HCT116 (cell line): ENCODE measurements at regions not wholly inside any gene's neighbourhood (a gene's known extent, or its start where the extent isn't known, plus 50 kb on each side); places are given as distances from the start of the nearest gene placed in this dataset.

Experiments used
- ATAC-seq: fragments of 200-7000 bp; cut with Tn5 transposase; 2 replicates; pipeline ENCODE4 v1.9.1; 2020; ENCODE audit warnings: mild to moderate bottlenecking, moderate library complexity
- BruUV-seq: library from RNA; stranded (reverse); fragments of 400-500 nt; replicated peaks from 2 replicates; lab custom pipeline; 2021; lab: Mats Ljungman, UMichigan
- CTCF ChIA-PET: fragments of 300-600 bp; sonication (Branson Sonifier 250); formaldehyde crosslinking; loops from one replicate; lab custom pipeline; 2021; ENCODE audit warnings: antibody characterized with exemption; lab: Charles Lee
- POLR2A ChIA-PET: fragments of 300-600, 350-600 bp; sonication (Branson Sonifier 250); formaldehyde crosslinking; loops from one replicate; lab custom pipeline; 2021; ENCODE audit warnings: antibody characterized with exemption; lab: Charles Lee
- RAD21 ChIA-PET, 2 experiments: fragments of 300-600 bp; sonication (Branson Sonifier 250); formaldehyde crosslinking; loops; one replicate each; lab custom pipeline; 2023; ENCODE audit warnings: low total read pairs in 2 of 2; ENCODE audit not compliant: uncharacterized antibody in 2 of 2, unreplicated experiment in 2 of 2, low non-redundant PET in 1 of 2; lab: Charles Lee
- DNase-seq: peaks from one replicate; pipeline ENCODE4 v3.0.0-alpha.2; 2010; ENCODE audit warnings: low read depth, low spot score
- H2AFZ ChIP-seq: fragments of 200-600 bp; shearing (Covaris generic), sonication (generic); 2 replicates; pipeline ENCODE4 v1.6.1; 2017; ENCODE audit warnings: low read depth, mixed run types, mixed read lengths, antibody characterized with exemption, low read length; ENCODE audit not compliant: poor library complexity, severe bottlenecking
- H3K27ac ChIP-seq: 2 replicates; pipeline ENCODE4 v1.5.1; 2012; ENCODE audit warnings: low read depth, low read length
- H3K27me3 ChIP-seq: fragments of 200-600 bp; sonication (generic); 2 replicates; pipeline ENCODE4 v1.6.1; 2016; ENCODE audit warnings: mixed run types, low read length, mixed read lengths; ENCODE audit not compliant: insufficient read depth
- H3K36me3 ChIP-seq, 2 experiments: fragments of 200-500 bp in 1 of 2; fragments of 200-600 bp in 1 of 2; sonication (Bioruptor generic) in 1 of 2; sonication (generic) in 1 of 2; 2 replicates each; pipeline versions ENCODE4 v1.5.1 to v1.6.1; 2014 to 2016; ENCODE audit warnings: low read length in 2 of 2, inconsistent platforms in 1 of 2, mixed read lengths in 1 of 2, mixed run types in 1 of 2; ENCODE audit not compliant: insufficient read depth in 2 of 2, control insufficient read depth in 1 of 2
- H3K4me1 ChIP-seq, 2 experiments: fragments of 200-600 bp in 1 of 2; sonication (generic) in 1 of 2; 2 replicates each; pipeline versions ENCODE4 v1.5.1 to v1.6.1; 2012 to 2017; ENCODE audit warnings: low read length in 2 of 2, inconsistent platforms in 1 of 2, mild to moderate bottlenecking in 1 of 2, mixed read lengths in 1 of 2, mixed run types in 1 of 2, moderate library complexity in 1 of 2; ENCODE audit not compliant: insufficient read depth in 2 of 2, control insufficient read depth in 1 of 2
- H3K4me2 ChIP-seq: fragments of 200-600 bp; sonication (generic); 2 replicates; pipeline ENCODE4 v1.6.1; 2017; ENCODE audit warnings: mixed run types, low read length, mixed read lengths
- H3K4me3 ChIP-seq, 2 experiments: fragments of 200-600 bp in 1 of 2; sonication (generic) in 1 of 2; replicated peaks in 1 of 2; 2 replicates each; pipeline ENCODE4 v1.5.1; 2011 to 2016; ENCODE audit warnings: low read length in 2 of 2, control low read depth in 1 of 2, low read depth in 1 of 2, mild to moderate bottlenecking in 1 of 2, mixed read lengths in 1 of 2, mixed run types in 1 of 2
- H3K79me2 ChIP-seq: fragments of 200-600 bp; sonication (generic); 2 replicates; pipeline ENCODE4 v1.6.1; 2017; ENCODE audit warnings: mild to moderate bottlenecking, mixed run types, low read length, moderate library complexity, mixed read lengths; ENCODE audit not compliant: insufficient read depth
- H3K9ac ChIP-seq: fragments of 200-600 bp; sonication (generic); 2 replicates; pipeline ENCODE4 v1.6.1; 2016; ENCODE audit warnings: low read length, mixed read lengths
- H3K9me2 ChIP-seq: fragments of 200-600 bp; sonication (generic), shearing (Covaris generic); 2 replicates; pipeline ENCODE4 v1.6.1; 2017; ENCODE audit warnings: mixed run types, mild to moderate bottlenecking, moderate library complexity; ENCODE audit not compliant: insufficient read depth
- H3K9me3 ChIP-seq, 2 experiments: fragments of 200-500 bp in 1 of 2; fragments of 200-600 bp in 1 of 2; sonication (Bioruptor generic) in 1 of 2; sonication (generic) in 1 of 2; 2 replicates each; pipeline ENCODE4 v1.6.1; 2014 to 2017; ENCODE audit warnings: low read length in 2 of 2, mixed read lengths in 2 of 2, inconsistent platforms in 1 of 2, low read depth in 1 of 2, mild to moderate bottlenecking in 1 of 2, mixed run types in 1 of 2, moderate library complexity in 1 of 2; ENCODE audit not compliant: control insufficient read depth in 1 of 2, insufficient read depth in 1 of 2
- H4K20me1 ChIP-seq: fragments of 200-600 bp; sonication (generic), shearing (Covaris generic); 2 replicates; pipeline ENCODE4 v1.6.1; 2017; ENCODE audit warnings: mixed run types, mild to moderate bottlenecking, moderate library complexity; ENCODE audit not compliant: insufficient read depth
- ATF3 ChIP-seq: IDR thresholded peaks from 2 replicates; pipeline ENCODE4 v1.6.1; 2012
- CTCF ChIP-seq, 3 experiments: fragments of 200-600 bp in 1 of 3; sonication (generic) in 1 of 3; IDR thresholded peaks in 2 of 3; conservative IDR thresholded peaks in 1 of 3; 2 replicates each; pipeline ENCODE4 v1.5.1; 2012 to 2017; ENCODE audit warnings: low read depth in 2 of 3, low read length in 2 of 3, antibody characterized with exemption in 1 of 3, borderline replicate concordance in 1 of 3, control low read depth in 1 of 3, mild to moderate bottlenecking in 1 of 3, mixed read lengths in 1 of 3, mixed run types in 1 of 3, moderate library complexity in 1 of 3; ENCODE audit not compliant: insufficient read depth in 1 of 3
- ELF1 ChIP-seq: IDR thresholded peaks from 2 replicates; pipeline ENCODE4 v1.6.1; 2012; ENCODE audit warnings: low read depth, borderline replicate concordance
- EZH2phosphoT487 ChIP-seq: fragments of 200-600 bp; IDR thresholded peaks from 2 replicates; pipeline ENCODE4 v1.6.1; 2018; ENCODE audit warnings: antibody characterized with exemption, borderline replicate concordance
- FOSL1 ChIP-seq: IDR thresholded peaks from 2 replicates; pipeline ENCODE4 v1.6.1; 2012; ENCODE audit warnings: low read depth
- JUND ChIP-seq: IDR thresholded peaks from 2 replicates; pipeline ENCODE4 v1.6.1; 2012
- MAX ChIP-seq: IDR thresholded peaks from 2 replicates; pipeline ENCODE4 v1.6.1; 2012
- POLR2A ChIP-seq: IDR thresholded peaks from 2 replicates; pipeline ENCODE4 v1.7.0; 2011; ENCODE audit warnings: borderline replicate concordance; ENCODE audit not compliant: insufficient read depth, insufficient read length; ENCODE audit errors: extremely low read depth
- POLR2AphosphoS5 ChIP-seq: IDR thresholded peaks from 2 replicates; pipeline ENCODE4 v1.6.1; 2011; ENCODE audit warnings: mild to moderate bottlenecking, low read depth, low read length, moderate library complexity
- REST ChIP-seq: IDR thresholded peaks from 2 replicates; pipeline ENCODE4 v1.6.1; 2012; ENCODE audit warnings: low read depth
- SIN3A ChIP-seq: IDR thresholded peaks from 2 replicates; pipeline ENCODE4 v1.6.1; 2012; ENCODE audit warnings: low read depth
- SP1 ChIP-seq: IDR thresholded peaks from 2 replicates; pipeline ENCODE4 v1.6.1; 2012; ENCODE audit warnings: low read depth
- SRF ChIP-seq: IDR thresholded peaks from 2 replicates; pipeline ENCODE4 v1.6.1; 2012; ENCODE audit warnings: low read depth
- TCF7L2 ChIP-seq: IDR thresholded peaks from 2 replicates; pipeline ENCODE4 v1.7.0; 2011; ENCODE audit warnings: borderline replicate concordance, inconsistent platforms; ENCODE audit not compliant: insufficient read depth, insufficient read length; ENCODE audit errors: extremely low read depth
- YY1 ChIP-seq: IDR thresholded peaks from 2 replicates; pipeline ENCODE4 v1.6.1; 2011; ENCODE audit warnings: low read length, low read depth, moderate library complexity, mild to moderate bottlenecking; ENCODE audit not compliant: insufficient replicate concordance; ENCODE audit errors: extremely low read depth
- ZBTB33 ChIP-seq: IDR thresholded peaks from 2 replicates; pipeline ENCODE4 v1.6.1; 2011; ENCODE audit warnings: mild to moderate bottlenecking, low read length, moderate library complexity; ENCODE audit not compliant: insufficient replicate concordance; ENCODE audit errors: extremely low read depth
- ZNF274 ChIP-seq: fragments of 200-500 bp; sonication (Bioruptor generic); IDR thresholded peaks from 2 replicates; pipeline ENCODE4 v1.6.1; 2014; ENCODE audit warnings: mild to moderate bottlenecking, low read depth, low read length, inconsistent platforms
- intact Hi-C: fragments of 100-400 bp; cut with micrococcal nuclease; formaldehyde crosslinking; loops from 2 replicates; pipeline ENCODE4 v1.10.0; 2022

- Histone ChIP-seq H3K4me2 (no peak overlapping the region), H3K9me3 (no peaks in the 10 kb centered on the region), H3K4me1 (no peaks in the 10 kb centered on the region), H3K36me3 (no peaks in the 10 kb centered on the region), H4K20me1 (no peaks in the 10 kb centered on the region), H3K27me3 (peaks cover 38% of the 10 kb centered on the region), H3K9me2 (no peaks in the 10 kb centered on the region), H3K9ac (no peak overlapping the region), H2AFZ (no peak overlapping the region), H3K27ac (no peak overlapping the region), H3K79me2 (no peaks in the 10 kb centered on the region), H3K4me3 (no peak overlapping the region)
- ATAC-seq: no peak
- POLR2A ChIA-PET: no interaction called here
- BruUV-seq: no TSS peak
- RAD21 ChIA-PET: no interaction called here
- CTCF ChIA-PET: no interaction called here
- intact Hi-C loops: no loop called here
- TF ChIP-seq ATF3 (no peak), SRF (no peak), POLR2AphosphoS5 (no peak), EZH2phosphoT487 (no peak), CTCF (IDR thresholded peaks at IDR 0.05 in 2 of 3, conservative IDR thresholded peaks at IDR 0.05 in 1 of 3; ENCODE audit: borderline replicate concordance in 1 of 3, insufficient read depth in 1 of 3, low read depth in 2 of 3, low read length in 2 of 3) (no peak), JUND (no peak), SP1 (no peak), ELF1 (no peak), MAX (no peak), TCF7L2 (no peak), REST (no peak), POLR2A (no peak), SIN3A (no peak), FOSL1 (no peak), ZBTB33 (no peak), YY1 (no peak), ZNF274 (no peak)
- DNase-seq: no peak
Measured at GRCh38 chr9:13020146-13021040, 245.6 kb downstream of the LURAP1L start.
